ENCODE measurements at regions not wholly inside any gene's neighbourhood (a gene's known extent, or its start where the extent isn't known, plus 50 kb on each side); places are given as distances from the start of the nearest gene placed in this dataset.

- DNase-seq: no peak
Observed at GRCh38 chr10:30115626-30115940, 56.2 kb upstream of the JCAD start.

- no peak for DNase-seq
Observed at GRCh38 chr10:30114881-30115625, 55.7 kb upstream of the JCAD start.

GRCh38 chr10:30114401-30114800 lies 55.0 kb upstream of the JCAD start:
- no peak for DNase-seq

DNA sequence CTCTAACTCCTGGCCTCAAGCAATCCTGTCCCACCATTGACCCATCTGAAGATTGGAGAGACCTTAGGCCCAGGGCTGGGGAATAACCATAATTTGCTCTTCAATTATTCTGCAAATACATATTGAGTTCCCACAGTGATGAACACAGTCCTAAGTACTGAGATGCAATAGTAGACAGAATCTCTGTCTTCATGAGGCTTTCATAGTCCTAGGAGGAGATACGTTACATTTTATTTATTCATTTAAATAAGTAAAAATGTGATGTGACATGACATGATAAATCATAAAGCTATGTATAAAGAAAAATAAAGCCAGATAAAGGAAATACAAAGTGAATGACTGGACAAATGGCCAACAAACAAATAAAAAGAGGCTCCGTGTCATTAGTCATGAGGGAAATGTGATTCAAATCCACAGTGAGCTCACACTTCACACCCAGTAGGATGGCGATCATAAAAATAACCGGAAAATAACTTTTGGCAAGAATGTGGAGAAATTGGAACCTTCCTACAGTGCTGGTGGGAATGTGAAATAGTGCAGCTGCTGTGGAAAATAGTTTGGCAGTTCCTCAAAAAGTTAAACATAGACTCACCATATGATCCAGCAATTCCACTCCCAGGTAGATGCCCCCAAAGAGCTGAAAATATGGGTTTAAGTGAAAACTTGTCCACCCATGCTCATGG lies 52.1 kb upstream of the JCAD start:
- DNase-seq: peak; percentile 29
